GM12873 (cell line): ENCODE measurements at regions not wholly inside any gene's neighbourhood (a gene's known extent, or its start where the extent isn't known, plus 50 kb on each side); places are given as distances from the start of the nearest gene placed in this dataset.

ENCODE experiments used
- CTCF ChIP-seq: IDR thresholded peaks from 2 replicates; pipeline ENCODE4 v1.5.1; 2012; ENCODE audit warnings: low read depth, mild to moderate bottlenecking, moderate library complexity, low read length, control low read depth; ENCODE audit not compliant: insufficient read depth; ENCODE audit errors: missing control alignments

DNA sequence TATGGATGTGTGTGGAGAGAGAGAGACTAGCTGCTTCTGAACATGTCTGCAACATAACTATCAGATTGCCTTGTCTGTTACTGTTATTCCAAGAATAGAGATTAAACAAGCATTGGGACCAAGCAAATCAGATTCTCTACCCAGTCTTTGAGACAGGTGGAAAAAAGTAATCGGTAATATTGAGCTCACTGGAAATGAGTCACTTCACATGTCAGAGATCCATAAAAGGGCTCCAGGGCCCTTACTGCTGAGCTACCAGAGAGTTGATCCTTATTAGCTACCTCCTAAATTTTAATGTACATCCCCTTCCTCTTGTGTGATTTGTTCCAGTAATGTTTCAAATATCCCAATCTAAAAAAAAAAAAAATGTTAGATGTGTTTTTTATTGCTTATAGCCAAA is 2118.0 kb downstream of the PCDH9 start:
- TF ChIP-seq CTCF, result no peak

DNA sequence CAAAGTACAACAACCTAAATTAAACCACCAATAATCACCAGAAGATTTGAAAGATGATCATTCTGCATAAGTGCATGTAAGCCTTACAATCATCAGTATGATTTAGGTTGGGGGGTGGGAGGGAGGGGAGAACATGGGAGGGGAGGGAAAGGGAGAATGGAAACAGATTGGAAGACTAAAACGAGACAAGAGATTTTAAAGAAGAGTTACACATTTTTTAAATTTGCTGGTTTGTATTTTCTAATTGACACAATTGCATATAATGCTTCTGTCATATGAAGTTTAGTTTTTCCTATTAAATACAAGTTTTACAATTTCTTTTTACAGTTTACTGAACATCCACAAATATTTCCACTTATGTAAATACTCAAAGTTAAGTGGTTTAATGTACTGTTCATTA is 2118.9 kb downstream of the PCDH9 start:
- TF ChIP-seq CTCF, result no peak

GRCh38 chr13:65103351-65103750 is 2126.8 kb downstream of the PCDH9 start:
- TF ChIP-seq CTCF, result no peak

DNA sequence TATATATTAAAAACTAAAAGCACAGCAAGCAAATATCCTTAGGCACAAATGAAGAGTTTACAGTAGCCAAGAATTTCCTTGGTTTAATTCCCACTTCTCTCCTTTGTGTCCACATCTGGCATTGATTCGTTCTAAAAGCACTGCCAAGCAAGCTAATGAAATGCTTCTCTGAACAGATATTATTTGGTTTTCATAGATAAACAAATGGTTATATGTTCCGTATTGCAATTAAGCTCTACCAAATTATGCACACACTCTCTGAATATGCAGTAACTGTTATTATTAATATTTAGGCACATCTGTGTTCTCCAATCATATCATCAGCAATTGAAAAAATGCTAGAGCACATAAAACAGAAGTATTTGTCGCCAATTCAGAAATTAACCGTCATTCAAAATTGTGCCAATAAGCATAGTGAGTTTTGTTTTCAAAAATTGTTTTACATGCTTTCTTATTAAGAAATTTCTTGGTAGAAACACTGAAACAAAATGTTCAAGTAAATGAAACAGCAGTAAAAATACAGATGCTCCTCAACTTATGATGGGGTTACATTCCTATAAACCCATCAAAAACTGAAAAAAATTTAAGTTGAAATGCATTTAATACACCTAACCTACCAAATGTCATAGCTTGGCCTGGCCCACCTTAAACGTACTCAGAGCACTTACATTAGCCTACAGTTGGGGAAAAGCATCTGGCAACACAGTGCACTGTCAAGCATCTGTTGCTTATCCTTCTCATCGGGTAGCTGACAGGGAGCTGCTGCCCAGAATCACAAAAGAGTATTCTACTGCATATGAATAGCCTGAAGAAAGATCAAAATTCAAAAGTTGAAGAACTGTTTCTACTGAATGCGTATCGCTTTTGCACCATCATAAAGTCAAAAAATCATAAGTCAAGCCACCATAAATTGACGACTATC is 2134.7 kb downstream of the PCDH9 start:
- TF ChIP-seq CTCF, result no peak

DNA sequence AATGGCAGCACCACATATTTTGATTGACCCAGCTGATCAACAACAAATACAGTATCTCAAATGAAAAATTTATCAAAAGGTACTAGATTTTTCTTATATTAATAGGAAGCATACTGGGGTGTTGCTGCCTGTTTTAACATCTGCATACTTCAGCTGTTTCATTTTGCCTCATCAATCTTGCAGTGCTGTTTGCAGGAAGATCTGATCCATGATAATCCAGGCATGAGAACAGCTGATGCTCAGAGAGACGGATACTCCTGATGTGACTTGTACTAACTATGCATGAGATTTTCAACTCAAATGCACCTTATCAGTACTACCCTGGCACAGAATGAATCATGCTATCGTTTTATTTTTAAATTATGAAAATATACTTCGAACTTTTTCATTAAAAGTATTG is 2136.8 kb downstream of the PCDH9 start:
- no peak for TF ChIP-seq CTCF

DNA sequence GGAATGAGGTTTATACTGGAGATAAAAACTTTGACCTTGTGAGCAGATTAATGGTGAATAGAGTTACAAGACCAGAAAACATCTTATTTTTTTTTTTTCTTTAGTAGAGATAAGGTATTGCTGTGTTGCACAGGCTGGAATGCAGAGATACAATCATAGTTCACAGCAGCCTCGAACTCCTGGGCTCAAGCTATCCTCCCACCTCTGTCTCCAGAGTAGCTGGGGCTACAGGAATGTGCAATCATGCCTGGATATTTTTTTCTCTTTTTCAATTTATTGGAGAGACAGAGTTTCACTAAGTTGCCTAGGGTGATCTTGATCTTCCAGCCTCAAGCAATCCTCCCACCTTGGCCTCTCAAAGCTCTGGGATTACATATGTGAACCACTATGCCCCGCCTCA is 2139.1 kb downstream of the PCDH9 start:
- TF ChIP-seq CTCF, result no peak

- TF ChIP-seq CTCF, result no peak
Observed at GRCh38 chr13:65090186-65090585, 2139.9 kb downstream of the PCDH9 start.
